Right lobe of liver (tissue), 4 donors: ENCODE measurements at regions not wholly inside any gene's neighbourhood (a gene's known extent, or its start where the extent isn't known, plus 50 kb on each side); places are given as distances from the start of the nearest gene placed in this dataset.

Source experiments
- POLR2A ChIP-seq: fragments of 450-650 bp; IDR thresholded peaks from one replicate; pipeline ENCODE4 v1.6.1; 2017; ENCODE audit warnings: antibody characterized with exemption, mild to moderate bottlenecking
- TF ChIP-seq, protein P1 (sequence below), 4 donors: fragments of 200-600 bp in 3 of 4; fragments of 450-650 bp in 1 of 4; IDR thresholded peaks; one replicate each; pipeline versions ENCODE4 v1.5.1 to v1.8.0; 2016 to 2022; ENCODE audit warnings: antibody characterized with exemption in 4 of 4, mild to moderate bottlenecking in 2 of 4
- donor health status: DM: no; HTN: no; CAD: no.
- donor health status: DM: no; HTN: no; CAD: no.
- donor health status: DM: no; HTN: yes; CAD: no.

DNA sequence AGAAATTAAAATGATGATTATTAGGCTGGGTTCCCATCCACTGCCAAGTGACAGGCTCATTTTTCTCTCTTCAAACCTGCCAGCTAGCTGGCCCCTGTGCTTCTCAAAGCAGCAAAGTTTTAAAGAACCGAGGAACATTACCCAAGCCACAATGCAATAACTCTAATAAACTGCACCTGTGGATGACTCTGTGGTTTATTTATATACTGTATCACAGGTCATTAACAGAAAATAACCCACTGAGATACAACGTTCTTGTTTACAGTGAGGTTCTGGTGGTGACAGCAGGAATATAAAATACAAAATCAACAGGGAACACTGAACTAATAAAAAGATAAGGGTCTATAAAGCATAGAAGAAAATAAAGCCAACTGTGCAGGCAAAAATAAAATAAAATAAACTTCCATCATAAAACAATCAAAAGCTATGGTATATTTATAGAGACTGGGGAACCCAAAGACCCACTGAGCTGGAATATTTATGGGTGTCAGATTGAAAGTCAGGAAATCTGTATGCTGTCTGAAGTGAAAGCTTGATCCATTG lies 472.9 kb downstream of the NOVA1 start:
- TF ChIP-seq POLR2A = no peak
- TF ChIP-seq, protein P1, sequence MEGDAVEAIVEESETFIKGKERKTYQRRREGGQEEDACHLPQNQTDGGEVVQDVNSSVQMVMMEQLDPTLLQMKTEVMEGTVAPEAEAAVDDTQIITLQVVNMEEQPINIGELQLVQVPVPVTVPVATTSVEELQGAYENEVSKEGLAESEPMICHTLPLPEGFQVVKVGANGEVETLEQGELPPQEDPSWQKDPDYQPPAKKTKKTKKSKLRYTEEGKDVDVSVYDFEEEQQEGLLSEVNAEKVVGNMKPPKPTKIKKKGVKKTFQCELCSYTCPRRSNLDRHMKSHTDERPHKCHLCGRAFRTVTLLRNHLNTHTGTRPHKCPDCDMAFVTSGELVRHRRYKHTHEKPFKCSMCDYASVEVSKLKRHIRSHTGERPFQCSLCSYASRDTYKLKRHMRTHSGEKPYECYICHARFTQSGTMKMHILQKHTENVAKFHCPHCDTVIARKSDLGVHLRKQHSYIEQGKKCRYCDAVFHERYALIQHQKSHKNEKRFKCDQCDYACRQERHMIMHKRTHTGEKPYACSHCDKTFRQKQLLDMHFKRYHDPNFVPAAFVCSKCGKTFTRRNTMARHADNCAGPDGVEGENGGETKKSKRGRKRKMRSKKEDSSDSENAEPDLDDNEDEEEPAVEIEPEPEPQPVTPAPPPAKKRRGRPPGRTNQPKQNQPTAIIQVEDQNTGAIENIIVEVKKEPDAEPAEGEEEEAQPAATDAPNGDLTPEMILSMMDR (IDR thresholded peaks at IDR 0.05) = no peak
